B cell (primary cell): ENCODE measurements at regions not wholly inside any gene's neighbourhood (a gene's known extent, or its start where the extent isn't known, plus 50 kb on each side); places are given as distances from the start of the nearest gene placed in this dataset.

Experiments
- ATAC-seq: fragments of 200-7000 bp; cut with Tn5 transposase; one replicate; pipeline ENCODE4 v1.10.0; 2021; ENCODE audit warnings: low read depth, mild to moderate bottlenecking, moderate number of reproducible peaks, moderate library complexity
- CTCF ChIA-PET: fragments of 350-600 bp; sonication (Branson Sonifier 250); formaldehyde crosslinking; loops from one replicate; lab custom pipeline; 2021; ENCODE audit warnings: antibody characterized with exemption, inconsistent platforms; lab: Charles Lee
- POLR2A ChIA-PET: fragments of 350-600 bp; sonication (Branson Sonifier 250); formaldehyde crosslinking; loops from one replicate; lab custom pipeline; 2021; ENCODE audit warnings: antibody characterized with exemption; lab: Charles Lee
- DNase-seq: peaks from one replicate; pipeline ENCODE4 v3.0.0; 2013
- H2AFZ ChIP-seq: 2 replicates; pipeline ENCODE4 v1.6.1; 2012; ENCODE audit warnings: mild to moderate bottlenecking, low read depth, low read length; ENCODE audit not compliant: insufficient read depth, poor library complexity, severe bottlenecking
- H3K27ac ChIP-seq, 2 donors: 1 replicate in 1 of 2; 2 replicates in 1 of 2; pipeline ENCODE4 v1.5.1; 2012 to 2013; ENCODE audit warnings: low read length in 2 of 2, mild to moderate bottlenecking in 2 of 2, moderate library complexity in 1 of 2
- H3K27me3 ChIP-seq, 4 experiments: fragments of 200-600 bp in 1 of 4; sonication (generic) in 1 of 4; replicated peaks in 1 of 4; 1 replicate in 2 of 4; 2 replicates in 2 of 4; pipeline versions ENCODE4 v1.6.1 to v1.7.0; 2013 to 2016; ENCODE audit warnings: low read length in 3 of 4, mild to moderate bottlenecking in 2 of 4, mixed read lengths in 1 of 4, moderate library complexity in 1 of 4; ENCODE audit not compliant: insufficient read depth in 4 of 4, control insufficient read depth in 3 of 4; ENCODE audit errors: control extremely low read depth in 1 of 4
- H3K36me3 ChIP-seq, 2 experiments: replicated peaks in 1 of 2; 1 replicate in 1 of 2; 2 replicates in 1 of 2; pipeline versions ENCODE4 v1.6.1 to v1.7.1; 2013; ENCODE audit warnings: low read length in 1 of 2; ENCODE audit not compliant: insufficient read depth in 2 of 2, control insufficient read depth in 1 of 2; ENCODE audit errors: control extremely low read depth in 1 of 2, extremely low read depth in 1 of 2
- H3K4me1 ChIP-seq, 2 donors: fragments of 200-600 bp in 1 of 2; sonication (generic) in 1 of 2; 1 replicate in 1 of 2; 2 replicates in 1 of 2; pipeline versions ENCODE4 v1.5.1 to v1.6.1; 2013 to 2017; ENCODE audit warnings: low read length in 2 of 2; ENCODE audit not compliant: control insufficient read depth in 2 of 2, insufficient read depth in 2 of 2
- H3K4me2 ChIP-seq: replicated peaks from 2 replicates; pipeline ENCODE3; 2012; ENCODE audit warnings: mild to moderate bottlenecking, low read depth, low read length; ENCODE audit not compliant: poor library complexity, severe bottlenecking
- H3K4me3 ChIP-seq, 5 experiments: fragments of 200-600 bp in 1 of 5; sonication (generic) in 1 of 5; 1 replicate in 3 of 5; 2 replicates in 2 of 5; pipeline versions ENCODE4 v1.5.1 to v1.7.0; 2011 to 2016; ENCODE audit warnings: low read length in 4 of 5, mild to moderate bottlenecking in 4 of 5, low read depth in 2 of 5, control low read depth in 1 of 5, moderate library complexity in 1 of 5; ENCODE audit not compliant: insufficient read depth in 1 of 5; ENCODE audit errors: control extremely low read depth in 1 of 5, extremely low read depth in 1 of 5
- H3K79me2 ChIP-seq: fragments of 200-600 bp; sonication (generic); one replicate; pipeline ENCODE4 v1.6.0; 2016; ENCODE audit warnings: low read length; ENCODE audit not compliant: control insufficient read depth, insufficient read depth
- H3K9ac ChIP-seq: fragments of 200-600 bp; sonication (generic); 2 replicates; pipeline ENCODE4 v1.6.1; 2017; ENCODE audit warnings: mild to moderate bottlenecking, low read length, moderate library complexity
- H3K9me3 ChIP-seq, 3 donors: one replicate each; pipeline versions ENCODE4 v1.6.1 to v1.7.1; 2013; ENCODE audit warnings: low read length in 2 of 3; ENCODE audit not compliant: control insufficient read depth in 2 of 3, insufficient read depth in 1 of 3; ENCODE audit errors: control extremely low read depth in 1 of 3
- H4K20me1 ChIP-seq: 2 replicates; pipeline ENCODE4 v1.6.0; 2012; ENCODE audit warnings: mild to moderate bottlenecking, low read length; ENCODE audit not compliant: insufficient read depth, control insufficient read depth, poor library complexity, severe bottlenecking
- H3K27ac Mint-ChIP-seq: one replicate; pipeline ENCODE4 v1.8.0; 2021; ENCODE audit warnings: mixed read lengths
- H3K27me3 Mint-ChIP-seq: one replicate; pipeline ENCODE4 v1.8.0; 2021; ENCODE audit warnings: mixed read lengths
- H3K4me1 Mint-ChIP-seq: one replicate; pipeline ENCODE4 v1.8.0; 2021; ENCODE audit warnings: mixed read lengths
- H3K4me3 Mint-ChIP-seq: one replicate; pipeline ENCODE4 v1.8.0; 2021; ENCODE audit warnings: mixed read lengths
- H3K9me3 Mint-ChIP-seq: one replicate; pipeline ENCODE4 v1.8.0; 2022; ENCODE audit warnings: mixed read lengths; ENCODE audit not compliant: insufficient read depth
- EZH2 ChIP-seq: IDR thresholded peaks from 2 replicates; pipeline ENCODE4 v1.6.1; 2012; ENCODE audit warnings: borderline replicate concordance, low read depth, mild to moderate bottlenecking, moderate library complexity, low read length; ENCODE audit not compliant: insufficient read depth, poor library complexity, severe bottlenecking
- WGBS: methylation state at CpG from one replicate; pipeline ENCODE4 v1.1.5; 2013; ENCODE audit warnings: missing lambda C conversion rate; ENCODE audit not compliant: insufficient coverage; 5-methylcytosine and 5-hydroxymethylcytosine counted together
- intact Hi-C: fragments of 100-400 bp; cut with micrococcal nuclease; formaldehyde crosslinking; loops from one replicate; pipeline ENCODE4 v1.10.0; 2022
- TF ChIP-seq, protein P1 (sequence below): fragments of 200-600 bp; IDR thresholded peaks from one replicate; pipeline ENCODE4 v1.8.0; 2022; ENCODE audit warnings: antibody characterized with exemption, mild to moderate bottlenecking

GRCh38 chr7:142602183-142602582, 147.1 kb upstream of the PRSS1 start:
- intact Hi-C loops, result no loop called here
- Histone ChIP-seq H4K20me1 (no peaks in the 10 kb centered on the region), H3K79me2 (no peaks in the 10 kb centered on the region), H3K36me3 (no peaks in the 10 kb centered on the region), H3K4me3 (no peak overlapping the region), H3K4me2 (no peak overlapping the region), H3K9me3 (no peaks in the 10 kb centered on the region), H2AFZ (no peak overlapping the region), H3K9ac (no peak overlapping the region), H3K27ac (no peak overlapping the region), H3K4me1 (no peaks in the 10 kb centered on the region), H3K27me3 (peaks cover 0 to 7% (median 4%) of the 10 kb centered on the region in 4 experiments)
- ATAC-seq (no peak), DNase-seq (no peak)
- no peaks in the 10 kb centered on the region for H3K4me1 Mint-ChIP-seq
- ChIA-PET POLR2A (no interaction called here), CTCF (interaction anchor here (0.7 to 3.4 kb wide), 4 partner anchors 17 to 402 kb away, joined by 3 to 65 read pairs (median 13); no protein-coding TSS in a partner anchor)
- whole genome bisulfite sequencing, result 96% methylated on average over 8 of the region's 9 CpGs
- no peak overlapping the region for H3K27ac Mint-ChIP-seq
- TF ChIP-seq, protein P1, sequence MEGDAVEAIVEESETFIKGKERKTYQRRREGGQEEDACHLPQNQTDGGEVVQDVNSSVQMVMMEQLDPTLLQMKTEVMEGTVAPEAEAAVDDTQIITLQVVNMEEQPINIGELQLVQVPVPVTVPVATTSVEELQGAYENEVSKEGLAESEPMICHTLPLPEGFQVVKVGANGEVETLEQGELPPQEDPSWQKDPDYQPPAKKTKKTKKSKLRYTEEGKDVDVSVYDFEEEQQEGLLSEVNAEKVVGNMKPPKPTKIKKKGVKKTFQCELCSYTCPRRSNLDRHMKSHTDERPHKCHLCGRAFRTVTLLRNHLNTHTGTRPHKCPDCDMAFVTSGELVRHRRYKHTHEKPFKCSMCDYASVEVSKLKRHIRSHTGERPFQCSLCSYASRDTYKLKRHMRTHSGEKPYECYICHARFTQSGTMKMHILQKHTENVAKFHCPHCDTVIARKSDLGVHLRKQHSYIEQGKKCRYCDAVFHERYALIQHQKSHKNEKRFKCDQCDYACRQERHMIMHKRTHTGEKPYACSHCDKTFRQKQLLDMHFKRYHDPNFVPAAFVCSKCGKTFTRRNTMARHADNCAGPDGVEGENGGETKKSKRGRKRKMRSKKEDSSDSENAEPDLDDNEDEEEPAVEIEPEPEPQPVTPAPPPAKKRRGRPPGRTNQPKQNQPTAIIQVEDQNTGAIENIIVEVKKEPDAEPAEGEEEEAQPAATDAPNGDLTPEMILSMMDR, result no peak
- TF ChIP-seq EZH2, result no peak
- no peaks in the 10 kb centered on the region for H3K9me3 Mint-ChIP-seq
- H3K4me3 Mint-ChIP-seq, result no peak overlapping the region
- peaks cover 39% of the 10 kb centered on the region for H3K27me3 Mint-ChIP-seq

DNA sequence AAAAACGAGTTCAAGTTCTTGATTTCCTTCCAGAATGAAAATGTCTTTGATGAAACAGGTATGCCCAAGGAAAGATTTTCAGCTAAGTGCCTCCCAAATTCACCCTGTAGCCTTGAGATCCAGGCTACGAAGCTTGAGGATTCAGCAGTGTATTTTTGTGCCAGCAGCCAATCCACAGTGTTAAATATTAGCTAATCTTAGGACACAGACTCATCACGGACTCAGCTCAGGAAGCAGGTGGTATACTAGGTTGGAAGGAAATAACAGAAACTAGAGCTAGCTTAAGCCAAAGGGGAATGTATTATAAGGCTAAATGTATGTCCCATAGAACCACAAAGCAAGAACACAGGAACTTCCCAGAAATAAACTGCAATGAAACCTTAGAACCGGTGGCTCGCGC, 151.0 kb upstream of the PRSS1 start:
- peaks cover 0 to 13% (median 5%) of the 10 kb centered on the region in 4 experiments for H3K27me3 ChIP-seq
- WGBS, result 17% methylated on average over 5 of the region's 6 CpGs
- no peak overlapping the region for H3K9ac ChIP-seq
- Mint-ChIP-seq H3K27me3 (peaks cover 57% of the 10 kb centered on the region), H3K9me3 (no peaks in the 10 kb centered on the region), H3K4me3 (no peak overlapping the region), H3K27ac (no peak overlapping the region), H3K4me1 (no peaks in the 10 kb centered on the region)
- no peak overlapping the region for H3K4me3 ChIP-seq
- no peaks in the 10 kb centered on the region for H3K36me3 ChIP-seq
- H2AFZ ChIP-seq, result no peak overlapping the region
- no peak for ATAC-seq
- ChIA-PET CTCF (no interaction called here), POLR2A (no interaction called here)
- intact Hi-C loops, result no loop called here
- no peaks in the 10 kb centered on the region for H4K20me1 ChIP-seq
- H3K27ac ChIP-seq, result no peak overlapping the region
- no peaks in the 10 kb centered on the region for H3K79me2 ChIP-seq
- no peaks in the 10 kb centered on the region for H3K9me3 ChIP-seq
- no peaks in the 10 kb centered on the region for H3K4me1 ChIP-seq
- no peak for DNase-seq
- no peak for TF ChIP-seq EZH2
- TF ChIP-seq, protein P1, result no peak
- no peak overlapping the region for H3K4me2 ChIP-seq
